AG09309 (cell line): ENCODE measurements at regions not wholly inside any gene's neighbourhood (a gene's known extent, or its start where the extent isn't known, plus 50 kb on each side); places are given as distances from the start of the nearest gene placed in this dataset.

ENCODE experiments used
- DNase-seq: peaks from one replicate; pipeline ENCODE4 v3.0.0-alpha.2; 2010; ENCODE audit warnings: low read depth
- H3K4me3 ChIP-seq: 2 replicates; pipeline ENCODE4 v1.5.1; 2011; ENCODE audit warnings: mild to moderate bottlenecking, low read depth, low read length, moderate library complexity; ENCODE audit not compliant: control insufficient read depth
- TF ChIP-seq, protein P1 (sequence below): IDR thresholded peaks from 2 replicates; pipeline ENCODE4 v1.5.1; 2011; ENCODE audit warnings: mild to moderate bottlenecking, low read depth, low read length, inconsistent platforms; ENCODE audit not compliant: insufficient read depth, control insufficient read depth; ENCODE audit errors: missing control alignments

DNA sequence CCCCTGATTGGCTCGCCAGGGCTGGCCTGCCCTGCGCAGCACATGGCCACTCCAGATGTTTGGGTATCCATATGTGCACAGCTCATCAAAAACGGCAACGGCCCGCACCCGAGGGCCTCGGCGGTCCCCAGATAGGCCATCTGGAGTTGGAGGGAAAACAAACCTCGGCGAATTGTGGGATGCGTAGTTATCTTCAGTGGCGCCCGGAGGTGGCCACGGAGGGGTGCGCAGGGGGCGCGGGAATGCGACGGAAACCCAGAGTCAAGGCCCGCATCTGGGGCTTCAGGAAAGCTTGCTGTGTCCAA lies 156.5 kb downstream of the TLE3 start:
- DNase-seq: no peak
- H3K4me3 ChIP-seq: no peak overlapping the region
- TF ChIP-seq, protein P1, sequence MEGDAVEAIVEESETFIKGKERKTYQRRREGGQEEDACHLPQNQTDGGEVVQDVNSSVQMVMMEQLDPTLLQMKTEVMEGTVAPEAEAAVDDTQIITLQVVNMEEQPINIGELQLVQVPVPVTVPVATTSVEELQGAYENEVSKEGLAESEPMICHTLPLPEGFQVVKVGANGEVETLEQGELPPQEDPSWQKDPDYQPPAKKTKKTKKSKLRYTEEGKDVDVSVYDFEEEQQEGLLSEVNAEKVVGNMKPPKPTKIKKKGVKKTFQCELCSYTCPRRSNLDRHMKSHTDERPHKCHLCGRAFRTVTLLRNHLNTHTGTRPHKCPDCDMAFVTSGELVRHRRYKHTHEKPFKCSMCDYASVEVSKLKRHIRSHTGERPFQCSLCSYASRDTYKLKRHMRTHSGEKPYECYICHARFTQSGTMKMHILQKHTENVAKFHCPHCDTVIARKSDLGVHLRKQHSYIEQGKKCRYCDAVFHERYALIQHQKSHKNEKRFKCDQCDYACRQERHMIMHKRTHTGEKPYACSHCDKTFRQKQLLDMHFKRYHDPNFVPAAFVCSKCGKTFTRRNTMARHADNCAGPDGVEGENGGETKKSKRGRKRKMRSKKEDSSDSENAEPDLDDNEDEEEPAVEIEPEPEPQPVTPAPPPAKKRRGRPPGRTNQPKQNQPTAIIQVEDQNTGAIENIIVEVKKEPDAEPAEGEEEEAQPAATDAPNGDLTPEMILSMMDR: no peak

DNA sequence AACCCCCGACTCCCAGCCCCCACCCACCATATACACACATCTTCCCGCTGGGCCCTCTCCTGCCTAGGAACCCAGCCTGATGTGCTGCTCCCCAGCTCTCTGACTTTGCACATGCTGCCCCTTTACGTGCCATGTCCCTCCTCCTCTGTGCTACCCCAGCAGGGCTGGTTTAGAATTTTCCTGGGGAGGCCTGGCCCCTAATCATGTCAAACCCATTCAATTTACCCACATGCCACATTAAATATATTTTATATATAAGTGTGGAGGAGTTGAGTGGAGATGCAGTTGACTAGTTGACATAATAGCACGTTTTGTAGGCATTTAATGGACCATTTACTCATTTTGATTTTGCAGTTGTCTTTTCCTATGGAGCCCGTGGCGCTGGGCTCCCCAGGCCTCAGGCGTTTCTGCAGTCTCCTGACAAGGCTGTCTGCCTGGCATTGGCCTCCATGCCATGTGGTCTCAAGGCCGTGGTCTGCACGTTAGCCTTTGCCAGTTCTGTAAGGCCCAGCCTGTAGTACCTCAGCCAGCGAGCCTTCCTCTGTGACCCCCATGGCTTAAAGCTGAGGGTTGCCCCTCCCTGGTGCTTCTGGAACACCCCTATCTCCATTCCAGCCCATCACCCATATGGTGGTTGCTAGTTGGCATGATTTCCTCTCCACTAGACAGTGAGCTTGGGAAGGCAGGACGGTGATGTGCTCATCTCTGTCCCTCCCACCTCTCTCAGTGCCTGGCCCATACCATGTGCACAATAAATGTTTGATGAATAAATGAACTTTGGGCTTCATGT lies 155.8 kb downstream of the TLE3 start:
- TF ChIP-seq, protein P1: no peak
- DNase-seq: no peak
- H3K4me3 ChIP-seq: no peak overlapping the region

DNA sequence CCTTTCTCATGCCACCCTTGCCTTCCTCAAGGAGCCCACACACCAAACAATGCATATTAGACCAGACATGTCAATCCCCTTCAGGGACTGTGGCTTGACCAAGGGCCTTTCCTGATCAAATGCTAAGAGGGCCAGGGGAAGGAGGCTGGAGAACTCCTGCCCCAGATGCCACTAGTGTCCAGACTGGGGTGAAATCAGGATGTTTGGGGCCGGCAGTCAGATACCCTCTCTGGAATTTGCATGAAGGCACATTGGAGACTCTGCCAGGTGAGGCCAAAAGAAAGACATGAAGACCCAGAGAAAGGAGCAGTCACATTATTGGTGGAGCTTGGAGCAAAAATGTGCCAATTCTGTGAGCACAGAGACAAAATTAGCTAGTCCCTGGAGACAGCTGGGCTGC lies 154.1 kb downstream of the TLE3 start:
- no peak overlapping the region for H3K4me3 ChIP-seq
- TF ChIP-seq, protein P1: no peak
- no peak for DNase-seq

DNA sequence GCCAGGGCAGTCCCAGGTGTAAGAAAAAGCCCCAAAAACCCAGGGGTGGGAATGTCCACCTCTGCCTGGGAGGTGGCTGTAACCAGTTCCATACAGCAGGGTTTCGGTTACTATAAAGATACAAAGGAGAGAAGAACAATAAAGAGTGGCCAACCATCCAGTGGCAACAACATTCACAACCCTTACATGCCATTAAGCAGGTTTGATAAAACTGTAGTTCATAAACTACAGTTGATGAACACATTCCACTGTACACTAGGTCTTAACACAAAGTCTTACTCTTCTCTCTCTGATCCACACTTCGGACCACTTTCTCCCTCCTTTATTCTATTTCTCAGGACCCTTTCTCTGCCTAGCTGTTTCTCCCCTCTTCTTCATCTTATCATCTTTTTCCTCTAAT lies 152.0 kb downstream of the TLE3 start:
- TF ChIP-seq, protein P1: no peak
- DNase-seq: no peak
- H3K4me3 ChIP-seq: no peak overlapping the region

DNA sequence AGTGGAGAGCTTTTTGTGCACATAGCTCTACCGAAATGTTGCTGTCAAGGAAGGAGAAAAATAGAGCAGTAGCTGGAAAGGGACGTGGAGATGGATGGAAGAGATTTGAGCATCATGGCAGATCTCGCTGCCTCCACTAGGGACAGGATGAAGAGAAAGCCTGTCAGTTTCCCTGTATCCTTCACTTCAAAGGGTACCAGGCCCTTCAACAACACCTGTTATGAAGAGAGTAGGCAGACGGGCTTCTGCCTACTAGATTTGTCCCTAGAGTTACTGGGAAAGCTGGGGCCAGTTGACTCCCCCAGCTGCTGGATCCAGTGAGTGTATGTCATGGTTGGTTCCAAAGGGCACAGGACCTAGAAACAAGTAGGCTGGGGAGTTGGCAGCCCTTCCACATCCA lies 150.8 kb downstream of the TLE3 start:
- no peak for DNase-seq
- H3K4me3 ChIP-seq: no peak overlapping the region
- TF ChIP-seq, protein P1: no peak

DNA sequence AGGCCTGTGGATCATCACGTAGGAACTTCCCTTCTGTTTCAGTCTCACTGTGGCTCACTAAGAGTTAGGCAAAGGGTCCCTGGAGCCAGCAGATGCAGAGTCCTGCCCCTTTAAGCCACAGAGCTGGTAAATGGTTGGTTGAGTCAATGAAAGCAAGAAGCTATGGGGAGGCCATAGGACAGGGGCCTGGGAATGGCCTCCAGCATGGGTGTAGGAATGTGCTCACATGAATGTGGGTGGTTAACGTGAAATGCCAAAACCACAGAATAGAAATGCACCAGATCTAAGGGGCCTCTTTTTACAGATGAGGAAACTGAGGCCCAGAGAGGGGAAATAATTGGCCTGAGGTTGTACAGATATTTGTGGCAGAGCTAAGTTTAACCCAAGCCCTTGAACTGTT lies 150.3 kb downstream of the TLE3 start:
- TF ChIP-seq, protein P1: no peak
- H3K4me3 ChIP-seq: no peak overlapping the region
- no peak for DNase-seq
